B cell (primary cell): ENCODE measurements at regions not wholly inside any gene's neighbourhood (a gene's known extent, or its start where the extent isn't known, plus 50 kb on each side); places are given as distances from the start of the nearest gene placed in this dataset.

ENCODE experiments used
- CTCF ChIP-seq: fragments of 200-600 bp; IDR thresholded peaks from one replicate; pipeline ENCODE4 v1.8.0; 2022; ENCODE audit warnings: antibody characterized with exemption, mild to moderate bottlenecking
- EZH2 ChIP-seq: IDR thresholded peaks from 2 replicates; pipeline ENCODE4 v1.6.1; 2012; ENCODE audit warnings: borderline replicate concordance, low read depth, mild to moderate bottlenecking, moderate library complexity, low read length; ENCODE audit not compliant: insufficient read depth, poor library complexity, severe bottlenecking

DNA sequence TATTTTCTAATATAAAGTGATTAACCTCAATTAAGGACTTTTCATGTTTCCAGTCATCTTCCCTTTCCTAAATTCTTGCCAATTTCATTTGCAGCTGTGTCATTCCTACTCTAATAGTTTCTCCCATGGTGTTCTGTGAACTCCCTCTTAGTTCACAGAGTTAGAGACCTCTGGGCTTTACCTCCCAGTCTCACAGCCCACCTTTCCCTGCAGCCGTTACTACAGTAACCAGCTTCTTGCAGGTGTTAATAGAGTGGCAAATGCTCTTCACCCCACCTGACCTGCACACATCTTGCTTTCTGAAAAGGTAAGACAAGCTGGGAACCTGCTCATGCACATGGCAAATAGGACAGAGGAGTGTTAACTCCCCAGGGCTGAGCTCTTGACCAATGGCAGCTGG, 250.1 kb downstream of the FBXO15 start:
- TF ChIP-seq CTCF = no peak
- no peak for TF ChIP-seq EZH2
